HG03066 (cell line): ENCODE measurements at regions not wholly inside any gene's neighbourhood (a gene's known extent, or its start where the extent isn't known, plus 50 kb on each side); places are given as distances from the start of the nearest gene placed in this dataset.

ENCODE experiments used
- ATAC-seq: cut with Tn5 transposase; IDR thresholded peaks from one replicate; pipeline ENCODE4 v1.9.1; 2021; ENCODE audit warnings: low read depth; ENCODE audit not compliant: unreplicated experiment

DNA sequence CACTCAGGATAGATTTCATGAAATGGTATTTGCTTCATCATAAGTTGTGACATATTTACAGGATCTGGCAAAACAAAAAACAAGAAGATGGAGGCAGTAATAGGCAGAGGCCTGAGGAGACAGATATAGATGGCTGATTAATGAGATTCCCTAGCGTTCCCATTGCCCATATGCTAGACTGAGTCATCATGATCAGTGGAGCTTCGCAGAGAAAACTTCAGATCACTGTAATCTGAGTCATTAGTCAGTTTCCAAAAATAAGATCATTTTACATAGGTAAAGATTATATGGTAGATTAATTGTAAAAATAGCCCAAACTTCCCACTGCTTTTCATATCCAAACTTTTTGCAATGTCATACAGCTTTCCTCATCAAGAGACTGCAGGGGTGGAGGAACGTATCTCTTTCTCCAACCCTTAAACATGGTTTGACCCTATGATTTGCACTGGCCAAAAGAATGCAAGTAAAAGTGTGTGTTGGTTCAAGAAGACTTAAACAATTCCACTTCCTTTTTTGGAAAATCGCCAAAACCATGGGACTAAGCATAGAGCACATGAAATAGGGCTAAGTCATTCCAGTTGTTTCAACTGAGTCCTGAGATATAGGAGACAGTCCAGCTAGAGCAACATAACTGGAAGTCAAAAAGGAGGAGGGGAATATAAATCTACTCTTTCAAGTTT, 626.0 kb downstream of the RNF144B start:
- no peak for ATAC-seq

DNA sequence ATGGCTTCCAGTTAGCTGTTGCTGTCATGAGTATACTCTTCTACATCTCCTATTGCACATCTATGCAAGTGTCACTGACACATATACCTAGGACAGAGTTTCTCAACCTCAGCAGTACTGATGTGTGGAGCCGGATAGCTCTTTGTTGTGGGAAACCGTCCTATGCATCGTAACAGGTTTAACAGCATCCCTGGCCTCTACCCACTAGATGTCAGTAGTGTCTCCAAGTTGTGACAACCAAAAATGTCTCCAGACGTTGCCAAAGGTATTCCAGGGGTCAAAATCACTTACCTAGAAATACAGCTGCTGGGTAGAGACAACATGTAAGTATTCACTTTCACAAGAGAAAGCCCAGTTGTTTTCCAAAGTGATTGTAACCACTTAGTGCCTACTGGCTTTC, 637.6 kb downstream of the RNF144B start:
- ATAC-seq: no peak

- no peak for ATAC-seq
Measured at GRCh38 chr6:19028201-19028600, 641.1 kb downstream of the RNF144B start.

DNA sequence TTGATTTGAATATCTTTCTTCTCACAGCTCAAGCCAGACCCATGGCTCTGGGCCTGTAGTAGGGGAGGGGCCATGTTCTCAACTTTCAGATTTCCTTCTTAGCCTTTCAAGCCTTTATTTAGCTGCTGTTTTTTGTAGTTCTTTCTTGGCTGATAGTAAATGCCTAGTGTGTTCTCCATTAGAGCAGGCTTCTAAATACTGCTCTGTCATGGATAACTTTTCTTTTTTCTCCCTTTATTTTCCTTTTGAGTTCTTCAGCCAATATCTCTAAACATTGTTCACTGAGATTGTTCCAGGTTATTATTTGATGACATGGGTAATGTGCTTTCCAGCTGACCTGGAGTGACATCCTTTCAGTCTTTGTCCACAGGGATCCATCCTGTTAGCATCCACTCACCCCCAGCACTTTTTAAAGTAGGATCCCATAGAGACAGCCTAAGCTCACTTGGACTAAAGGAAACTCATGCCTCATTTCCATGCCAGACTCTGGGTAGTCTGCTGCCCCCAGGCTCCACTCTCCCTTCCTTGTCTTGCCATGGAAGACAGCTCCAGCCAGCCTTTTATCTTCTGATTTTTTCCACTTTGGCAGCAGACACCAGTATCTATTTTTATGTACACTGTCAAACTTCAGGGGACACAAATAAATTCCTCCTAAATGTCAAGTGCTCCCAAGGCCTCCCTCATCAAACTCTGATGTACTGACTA, 645.6 kb downstream of the RNF144B start:
- no peak for ATAC-seq

DNA sequence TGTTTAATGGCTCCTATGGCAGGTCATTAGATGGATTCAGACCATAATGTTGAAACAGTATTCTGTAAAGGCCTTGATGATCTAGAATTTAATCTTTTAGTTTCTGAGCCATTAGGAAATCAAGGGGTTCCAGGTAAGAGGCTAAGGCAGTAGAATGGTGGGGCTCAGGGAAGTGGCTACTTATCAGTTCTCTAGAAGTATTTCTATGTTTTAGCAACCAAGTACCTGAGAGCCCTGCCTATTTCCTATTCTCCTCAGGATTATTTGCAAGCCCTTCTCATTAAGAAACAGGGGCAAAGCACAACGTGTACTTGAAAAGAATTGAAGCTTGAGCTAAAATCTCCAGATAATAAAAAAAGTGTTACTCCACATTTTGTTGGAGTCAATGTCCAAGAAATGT, 646.5 kb downstream of the RNF144B start:
- no peak for ATAC-seq

DNA sequence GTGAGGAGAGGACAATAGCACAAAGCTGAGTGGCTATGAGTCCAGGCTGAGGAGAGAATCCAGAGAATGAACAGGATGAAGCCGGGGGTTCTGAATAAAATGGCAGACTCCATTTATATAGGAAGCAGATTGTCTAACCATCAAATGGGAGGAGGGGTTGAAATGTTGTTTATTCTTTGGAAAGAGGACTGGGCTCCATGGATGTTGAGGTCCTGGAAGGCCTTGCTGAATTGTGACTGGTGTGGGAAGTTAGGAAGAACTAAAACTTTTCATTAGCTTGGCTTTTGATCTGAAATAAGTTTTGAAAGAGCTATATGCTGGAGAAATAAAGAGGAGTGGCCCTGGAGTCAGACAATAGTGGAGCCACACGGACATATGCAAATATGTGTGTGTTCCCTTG, 647.8 kb downstream of the RNF144B start:
- ATAC-seq: no peak

GRCh38 chr6:19035461-19036195, 648.5 kb downstream of the RNF144B start:
- ATAC-seq: no peak

DNA sequence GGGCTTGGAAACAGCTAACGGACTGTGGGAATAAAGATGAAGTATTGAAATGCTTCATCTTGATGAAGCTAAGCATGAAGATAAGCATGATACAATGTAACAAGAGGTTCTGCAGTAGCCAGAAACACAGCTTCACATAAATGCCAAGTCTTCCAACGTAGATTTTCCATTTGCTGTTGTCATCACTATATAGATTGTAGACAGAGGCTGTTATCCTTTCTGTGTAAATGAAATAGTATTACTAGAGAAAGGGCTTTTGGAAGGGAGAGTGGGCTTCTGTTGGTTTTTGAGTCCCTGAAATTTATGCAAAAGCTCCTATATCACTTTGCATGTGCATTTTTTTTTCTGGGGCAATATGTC, 649.0 kb downstream of the RNF144B start:
- no peak for ATAC-seq

- ATAC-seq: no peak
Measured at GRCh38 chr6:19037607-19038006, 650.5 kb downstream of the RNF144B start.

- ATAC-seq: no peak
Measured at GRCh38 chr6:19039287-19039686, 652.1 kb downstream of the RNF144B start.

- ATAC-seq: no peak
Measured at GRCh38 chr6:19041906-19042305, 654.8 kb downstream of the RNF144B start.

DNA sequence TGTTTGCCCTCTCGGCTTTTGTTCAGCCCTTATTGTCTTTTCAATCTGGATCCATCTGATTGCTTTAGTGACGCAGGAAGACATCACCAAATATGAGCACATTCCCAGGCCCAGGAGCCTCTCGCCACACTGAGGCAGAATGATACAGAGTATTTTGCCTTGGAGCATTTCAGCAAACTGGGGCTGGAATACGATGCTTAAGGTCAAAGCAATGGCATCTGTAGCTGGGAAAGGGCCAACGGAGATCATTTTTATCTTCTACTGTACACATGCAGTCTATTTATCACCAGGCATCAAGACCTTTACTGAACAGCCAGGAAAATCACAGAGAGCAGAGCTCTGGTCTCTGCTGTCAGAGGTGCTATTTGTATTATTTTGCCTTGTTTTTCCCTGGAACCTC, 655.3 kb downstream of the RNF144B start:
- ATAC-seq: no peak

GRCh38 chr6:19050765-19051164, 663.6 kb downstream of the RNF144B start:
- ATAC-seq: no peak

DNA sequence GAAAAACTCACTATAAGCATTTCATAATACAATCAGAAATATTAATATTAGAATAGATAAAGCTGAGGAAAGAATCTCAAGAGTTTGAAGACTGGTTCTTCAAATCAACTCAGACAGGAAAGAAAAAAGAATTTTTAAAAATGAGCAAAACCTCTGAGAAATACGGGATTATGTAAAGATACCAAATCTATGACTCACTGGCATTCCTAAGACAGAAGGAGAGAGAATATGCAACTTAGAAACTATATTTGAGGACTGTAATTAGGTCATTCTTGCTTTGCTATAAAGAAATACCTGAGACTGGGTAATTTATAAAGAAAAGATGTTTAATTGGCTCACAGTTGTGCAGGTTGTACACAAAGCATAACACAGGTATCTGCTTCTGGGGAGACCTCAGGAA, 665.1 kb downstream of the RNF144B start:
- ATAC-seq: no peak

DNA sequence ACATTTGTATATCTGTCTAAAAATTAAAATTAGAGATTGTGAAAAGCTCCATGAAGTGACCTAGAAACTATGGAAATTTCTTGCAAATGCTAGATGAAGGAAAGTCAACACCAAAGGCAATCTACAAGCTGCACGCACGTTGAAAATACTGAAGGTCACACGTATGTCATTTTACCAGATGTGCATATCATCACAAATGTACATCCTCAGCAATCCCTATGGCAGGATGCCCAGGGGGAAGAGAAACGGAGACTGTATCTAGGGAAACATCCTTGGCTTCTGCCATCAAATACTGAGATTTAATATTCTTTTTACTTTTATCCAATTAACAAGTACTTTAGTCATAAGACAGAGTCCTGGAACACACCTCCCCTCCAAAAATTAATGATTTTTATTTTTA, 672.0 kb downstream of the RNF144B start:
- no peak for ATAC-seq

- ATAC-seq: no peak
Measured at GRCh38 chr6:19067165-19067564, 680.0 kb downstream of the RNF144B start.

DNA sequence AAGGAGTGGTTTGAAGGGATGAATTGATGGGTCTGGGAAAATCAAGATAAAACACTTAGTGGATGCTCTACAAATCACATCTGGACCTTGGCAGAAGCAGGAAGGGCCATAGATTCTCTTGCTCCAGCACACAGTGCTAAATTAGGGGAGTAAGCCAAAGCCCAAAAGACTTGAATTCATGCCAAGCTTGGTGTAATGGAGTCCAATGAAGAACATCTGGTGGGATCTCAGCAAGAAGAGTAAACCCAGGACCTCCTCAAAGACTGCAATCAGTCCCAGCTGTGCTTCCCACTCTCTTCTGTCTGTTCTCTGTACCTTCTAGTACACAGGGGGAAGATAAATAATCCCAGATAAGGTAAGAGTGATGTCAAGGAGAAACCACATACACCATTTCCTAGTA, 683.4 kb downstream of the RNF144B start:
- ATAC-seq: no peak

DNA sequence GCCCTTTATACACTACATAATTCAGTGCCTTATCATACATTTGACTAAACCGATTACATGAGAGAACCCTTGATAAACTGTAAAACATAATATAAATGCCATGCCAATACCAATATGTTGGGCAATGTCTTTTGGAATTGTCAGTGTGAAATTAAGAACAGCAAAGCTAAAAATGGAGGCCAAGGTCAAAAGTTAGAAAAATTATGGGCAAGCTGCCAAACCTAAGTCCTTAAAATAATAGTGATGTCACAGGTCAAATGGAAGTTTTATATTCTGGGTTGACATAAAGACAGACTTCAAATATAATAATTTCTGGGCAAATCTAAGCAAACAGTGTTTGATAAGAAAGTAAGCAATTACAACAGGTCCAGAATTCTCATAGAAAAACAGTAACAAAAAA, 696.7 kb downstream of the RNF144B start:
- ATAC-seq: no peak

DNA sequence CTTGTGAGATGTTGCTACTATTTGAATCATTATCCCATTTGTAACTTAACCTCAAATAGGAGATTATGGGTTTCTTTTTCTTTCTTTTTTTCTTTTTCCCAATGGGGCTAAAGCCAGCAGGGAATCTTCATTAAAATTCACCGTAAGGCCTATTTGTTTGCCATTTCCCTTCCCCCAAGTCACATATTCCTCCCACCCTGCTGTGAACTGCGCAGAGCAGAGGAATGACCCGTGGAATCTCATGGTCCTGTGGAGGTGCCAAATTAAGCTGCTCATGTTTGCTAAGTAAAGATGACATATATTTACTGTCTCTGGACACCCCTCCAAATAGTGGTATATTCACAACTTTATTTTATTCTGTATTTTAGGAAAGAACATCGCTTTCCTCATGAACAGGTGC, 699.3 kb downstream of the RNF144B start:
- ATAC-seq: no peak

GRCh38 chr6:19087296-19087695, 700.1 kb downstream of the RNF144B start:
- no peak for ATAC-seq

GRCh38 chr6:19087897-19088296, 700.7 kb downstream of the RNF144B start:
- ATAC-seq: no peak

DNA sequence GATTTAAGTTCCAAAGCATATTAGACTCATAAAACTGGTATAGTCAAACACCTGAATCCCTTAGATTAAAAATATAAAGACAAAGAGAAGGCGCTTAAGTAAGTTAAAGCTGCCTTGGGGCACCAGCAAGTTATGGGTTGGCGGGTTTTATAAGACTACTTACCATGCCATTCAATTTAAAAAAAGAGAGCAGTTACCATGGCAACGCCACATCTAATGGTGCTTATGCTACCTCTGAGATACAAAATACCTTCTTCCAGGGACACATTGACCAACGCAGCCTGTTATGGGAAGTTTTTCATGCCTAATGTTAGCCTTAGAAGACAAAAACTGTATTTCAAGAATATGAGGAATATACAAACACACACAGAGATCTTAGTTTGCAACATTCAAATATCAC, 713.6 kb downstream of the RNF144B start:
- ATAC-seq: no peak
